Erythroblast (primary cell): ENCODE measurements at regions not wholly inside any gene's neighbourhood (a gene's known extent, or its start where the extent isn't known, plus 50 kb on each side); places are given as distances from the start of the nearest gene placed in this dataset.

ENCODE experiments used
- DNase-seq, 2 experiments: peaks; one replicate each; lab custom pipeline; 2025; lab: John Stamatoyannopoulos, UW
- GATA1 ChIP-seq: IDR thresholded peaks from 2 replicates; pipeline ENCODE4 v1.6.1; 2011; ENCODE audit warnings: low read depth, mild to moderate bottlenecking, control low read depth, low read length, moderate library complexity
- POLR2A ChIP-seq: IDR thresholded peaks from 2 replicates; pipeline ENCODE4 v1.6.1; 2011; ENCODE audit warnings: mild to moderate bottlenecking, low read length

DNA sequence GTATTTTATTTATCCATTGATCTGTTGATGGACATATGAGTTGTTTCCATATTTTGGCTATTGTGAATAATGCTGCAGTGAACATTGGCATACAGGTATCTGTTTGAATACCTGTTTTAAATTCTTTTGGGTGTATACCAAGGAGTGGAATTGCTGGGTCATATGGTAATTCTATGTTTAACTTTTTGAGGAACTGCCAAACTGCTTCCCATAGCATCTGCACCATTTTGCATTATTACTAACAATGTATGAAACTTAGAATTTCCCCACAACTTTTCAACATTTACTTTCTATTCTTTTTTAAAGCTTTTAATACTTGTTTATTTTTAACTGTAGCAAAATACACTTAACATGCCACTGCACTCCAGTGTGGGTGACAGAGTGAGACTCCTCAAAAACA is 57.0 kb upstream of the MSN start:
- TF ChIP-seq GATA1 (no peak), POLR2A (no peak)
- no peak for DNase-seq

DNA sequence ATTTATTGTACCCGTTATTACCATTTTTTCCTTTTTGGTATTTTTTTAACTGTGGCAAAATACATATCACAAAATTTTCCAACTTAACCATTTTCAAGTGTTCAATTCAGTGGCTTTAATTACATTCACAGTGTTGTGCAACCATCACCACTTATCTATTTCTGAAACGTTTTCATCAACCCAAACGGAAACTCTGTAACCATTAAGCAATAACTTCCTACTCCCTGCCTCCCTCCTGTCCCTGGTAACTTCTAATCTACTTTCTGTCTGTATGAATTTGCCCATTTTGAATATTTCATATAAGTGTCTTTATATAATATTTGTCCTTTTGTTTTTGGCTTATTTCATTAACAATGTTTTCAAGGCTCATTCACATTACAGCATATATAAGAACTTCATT is 57.4 kb upstream of the MSN start:
- DNase-seq: peak; percentile 44 to 48
- TF ChIP-seq GATA1: no peak
- no peak for TF ChIP-seq POLR2A

DNA sequence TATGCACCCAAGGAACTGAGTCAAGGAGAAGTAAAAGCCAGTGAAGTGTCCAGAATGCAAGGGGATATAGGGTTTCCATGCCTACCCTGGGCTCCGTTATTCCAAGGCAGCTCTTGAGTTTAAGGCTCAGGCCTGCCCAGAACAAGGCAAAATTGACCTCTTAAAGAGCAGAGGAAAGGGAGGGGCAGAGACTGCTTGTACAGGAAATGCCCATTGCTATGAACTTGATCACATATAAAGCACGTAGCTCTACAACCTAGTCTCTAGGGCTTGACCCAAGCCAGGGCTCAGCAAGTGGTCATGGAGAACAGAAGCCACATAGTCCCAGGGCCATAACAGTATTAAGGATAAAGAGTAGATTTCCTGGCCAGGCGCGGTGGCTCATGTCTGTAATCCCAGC is 58.2 kb upstream of the MSN start:
- no peak for TF ChIP-seq GATA1
- no peak for TF ChIP-seq POLR2A
- no peak for DNase-seq

DNA sequence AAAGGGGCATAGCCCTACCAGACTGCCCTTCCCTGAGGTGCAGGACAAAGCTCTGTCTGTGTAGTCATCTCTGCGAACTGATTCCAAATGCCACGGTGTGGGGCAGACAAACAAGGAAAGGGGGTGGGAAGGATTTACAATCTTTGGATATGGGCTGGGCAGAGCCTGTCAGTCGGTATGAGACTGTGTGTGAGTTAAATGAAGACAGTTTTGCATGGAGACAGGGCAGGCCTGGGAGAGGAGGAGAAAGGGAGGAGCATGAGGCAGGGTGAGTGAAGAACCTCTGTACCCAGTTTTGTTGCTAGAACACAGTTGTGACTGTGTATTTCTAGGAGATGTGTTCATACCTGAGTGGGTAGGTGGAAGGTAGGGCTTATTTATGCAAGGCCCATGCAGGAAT is 59.4 kb upstream of the MSN start:
- no peak for TF ChIP-seq GATA1
- TF ChIP-seq POLR2A: no peak
- no peak for DNase-seq

DNA sequence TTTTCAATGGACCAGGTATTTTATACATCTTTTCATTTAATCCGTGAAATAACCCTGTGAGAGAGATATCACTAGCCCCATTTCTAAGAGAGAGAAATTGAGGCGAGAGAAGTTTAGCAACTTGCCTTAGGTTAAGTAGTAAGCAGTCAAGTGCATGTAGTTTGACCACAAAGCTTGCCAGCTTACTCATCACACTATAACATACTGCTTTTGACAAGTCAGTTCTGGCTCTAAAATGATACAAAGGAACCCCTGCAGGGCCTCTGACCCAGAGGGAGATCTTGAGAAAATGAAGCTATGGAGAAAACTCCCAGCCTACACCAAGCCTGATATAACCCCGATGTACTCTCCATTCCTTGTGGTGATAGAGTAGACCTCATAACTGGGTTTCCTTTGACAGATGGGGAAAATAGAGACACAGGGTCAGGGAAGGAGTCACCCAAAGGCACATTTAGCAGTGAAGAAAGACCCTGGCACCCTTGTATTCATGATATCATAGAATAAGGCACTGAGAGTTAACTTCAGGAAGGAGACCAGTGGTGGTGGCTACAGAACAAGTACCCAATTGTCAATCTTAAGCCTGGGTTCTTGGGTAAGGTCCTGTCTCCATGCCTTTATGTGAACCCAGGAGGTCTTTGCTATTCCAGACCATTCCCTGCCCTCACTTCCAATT is 60.2 kb upstream of the MSN start:
- no peak for DNase-seq

DNA sequence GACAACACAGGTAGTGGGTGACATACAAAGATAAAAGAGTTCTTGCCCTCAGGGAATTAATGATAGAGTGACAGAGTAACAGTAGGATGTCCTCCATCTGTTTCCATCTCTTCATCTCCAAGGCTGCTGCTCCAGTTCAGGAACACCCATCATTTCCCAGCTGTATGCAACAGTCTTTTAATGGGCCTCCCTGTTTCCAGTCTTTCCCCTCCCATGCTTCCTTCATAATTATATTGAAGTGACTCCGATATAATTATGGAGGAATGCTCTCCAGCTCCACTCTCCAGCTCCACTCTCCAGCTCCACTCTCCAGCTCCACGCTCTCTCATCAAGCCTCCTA is 65.3 kb upstream of the MSN start:
- TF ChIP-seq POLR2A (no peak), GATA1 (no peak)
- DNase-seq: no peak

More for the DNA sequence above, 60.2 kb upstream of the MSN start:
- no peak for TF ChIP-seq POLR2A
- no peak for TF ChIP-seq GATA1

DNA sequence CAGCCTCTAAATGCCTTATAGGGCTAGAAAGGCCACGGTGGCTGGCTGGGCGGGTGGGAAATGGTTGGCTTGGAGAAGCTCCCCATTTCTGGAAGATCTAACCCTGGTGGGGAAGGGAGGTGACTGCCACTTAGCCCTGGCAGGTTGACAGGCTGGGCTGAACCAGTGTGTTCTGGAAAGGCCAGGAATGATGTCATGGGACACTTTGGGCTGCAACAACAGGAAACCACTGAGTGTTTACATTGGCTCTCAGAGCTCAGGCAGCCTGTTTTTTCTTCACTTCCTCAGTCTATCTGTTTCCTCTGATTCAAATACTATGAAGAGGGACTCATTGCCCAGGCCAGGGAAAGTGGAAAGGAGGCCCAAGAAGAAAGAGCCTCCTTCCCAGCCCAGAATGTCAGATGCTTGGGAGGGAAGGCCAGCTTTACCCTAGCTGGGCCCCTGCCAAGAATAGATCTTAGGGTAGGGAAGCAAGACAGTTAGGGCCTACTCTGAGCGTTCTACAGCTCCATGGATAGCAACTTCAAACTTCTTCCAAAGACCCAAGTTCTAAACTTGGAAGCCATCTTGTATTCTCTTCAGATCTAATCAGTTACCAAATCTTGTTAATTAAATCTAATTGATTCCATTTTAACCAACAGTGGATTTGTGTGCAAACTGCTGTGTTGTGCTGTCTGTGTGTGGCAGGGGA is 65.8 kb upstream of the MSN start:
- peak in 1 of 2 experiments; percentile 0 for DNase-seq
- TF ChIP-seq POLR2A (no peak), GATA1 (no peak)

DNA sequence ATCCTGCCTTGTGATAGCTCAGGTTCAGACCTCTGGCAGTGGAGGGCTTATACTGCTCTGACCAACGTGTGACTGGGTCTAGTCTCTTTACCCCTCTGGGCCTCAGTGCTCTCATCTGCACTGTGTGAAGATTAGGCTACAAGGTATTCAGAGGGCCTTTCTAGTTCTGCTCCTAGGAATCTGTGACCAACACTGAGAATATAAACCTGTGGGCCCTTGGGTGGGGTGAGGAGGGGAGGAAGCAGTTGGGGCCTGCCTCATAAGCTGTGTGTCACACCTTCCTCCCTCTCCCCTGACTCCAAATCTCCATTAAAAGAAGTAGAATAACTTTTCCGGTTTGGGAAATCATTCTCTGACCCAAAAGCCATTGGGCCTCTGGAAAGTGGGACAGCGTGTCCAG is 66.3 kb upstream of the MSN start:
- DNase-seq: no peak
- TF ChIP-seq POLR2A (no peak), GATA1 (no peak)

DNA sequence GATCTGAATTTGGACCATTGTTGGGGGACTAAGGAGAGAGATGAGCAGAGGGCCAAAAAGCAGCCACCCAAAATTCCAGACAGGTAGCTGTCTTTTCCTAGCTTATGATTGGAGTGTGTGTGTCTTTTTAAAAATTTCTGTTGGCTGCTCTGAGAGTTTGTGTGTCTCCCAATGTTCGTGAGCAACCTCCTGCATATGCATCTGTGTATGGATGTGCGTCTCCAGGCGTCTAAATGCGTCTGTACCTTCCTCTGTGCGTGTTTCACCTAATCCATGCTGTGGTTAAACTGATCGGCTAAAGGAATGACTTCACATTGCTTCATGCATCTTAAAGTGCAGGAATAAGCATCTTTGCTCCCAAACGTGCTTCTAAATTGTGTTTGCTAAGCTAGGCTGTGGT is 65.5 kb upstream of the LAS1L start:
- no peak for TF ChIP-seq POLR2A
- no peak for TF ChIP-seq GATA1

DNA sequence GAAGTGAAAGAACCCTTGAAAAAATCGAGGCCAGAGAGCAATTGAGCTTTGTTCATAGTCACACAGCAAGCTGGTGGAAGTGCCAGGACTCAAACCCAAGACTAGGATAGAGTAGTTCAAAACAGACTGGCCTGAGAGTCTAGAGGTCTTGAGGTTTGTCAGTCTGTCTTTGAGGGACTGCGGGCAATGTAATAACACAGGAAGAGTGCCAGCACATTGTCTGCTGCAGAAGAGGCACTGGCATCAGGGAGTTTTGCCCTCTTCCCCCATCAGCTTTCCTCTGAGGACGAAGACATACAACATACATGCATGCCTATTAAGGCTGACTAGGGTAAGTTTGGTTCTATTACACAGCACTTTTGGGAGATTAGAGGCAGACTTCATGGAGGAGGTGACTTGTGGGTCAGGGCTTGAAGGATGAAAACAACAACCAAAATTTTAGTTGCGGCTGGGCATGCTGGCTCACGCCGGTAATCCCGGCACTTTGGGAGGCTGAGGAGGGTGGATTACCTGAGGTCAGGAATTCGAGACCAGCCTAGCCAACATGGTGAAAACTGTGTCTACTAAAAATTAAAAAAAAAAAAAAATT is 64.1 kb upstream of the LAS1L start:
- TF ChIP-seq POLR2A: no peak
- no peak for TF ChIP-seq GATA1
- no peak for DNase-seq

More for the DNA sequence above, 65.5 kb upstream of the LAS1L start:
- DNase-seq: no peak

DNA sequence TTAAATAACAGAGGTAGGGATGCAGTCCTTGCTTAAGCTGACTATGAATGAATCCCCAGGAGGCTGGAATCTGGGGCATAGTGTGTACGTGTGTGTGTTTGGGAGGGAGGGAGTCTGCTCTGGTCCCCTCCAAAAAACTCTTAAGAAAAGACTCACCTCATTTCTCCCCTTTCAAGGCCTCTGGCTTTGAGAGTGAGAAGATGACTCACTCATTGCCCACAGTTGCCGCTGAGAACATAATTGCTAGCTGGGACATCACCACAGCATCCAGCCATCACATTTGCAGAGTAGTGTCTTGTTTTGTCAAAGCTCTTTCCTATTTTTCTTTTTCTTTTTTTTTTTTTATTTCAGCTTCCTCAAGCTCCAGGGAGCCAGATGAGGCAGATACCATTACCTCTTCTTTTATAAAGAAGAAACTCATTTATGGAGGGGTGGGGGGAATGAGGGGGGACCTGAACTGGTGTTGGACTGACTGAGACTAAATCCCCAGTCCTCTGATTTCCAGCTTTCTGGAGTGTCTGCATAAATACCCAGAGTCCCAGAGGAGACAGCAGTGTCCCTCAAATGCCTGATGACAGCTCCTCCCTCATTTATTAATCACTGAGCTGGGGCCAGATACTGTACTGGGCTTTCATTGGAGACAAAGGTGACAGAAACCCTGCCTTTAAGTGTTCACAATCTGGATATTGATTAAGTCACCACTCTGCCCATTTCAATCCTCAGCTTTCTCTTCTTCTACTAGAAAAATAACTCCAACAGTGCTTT is 61.9 kb upstream of the LAS1L start:
- TF ChIP-seq POLR2A: no peak
- no peak for TF ChIP-seq GATA1

DNA sequence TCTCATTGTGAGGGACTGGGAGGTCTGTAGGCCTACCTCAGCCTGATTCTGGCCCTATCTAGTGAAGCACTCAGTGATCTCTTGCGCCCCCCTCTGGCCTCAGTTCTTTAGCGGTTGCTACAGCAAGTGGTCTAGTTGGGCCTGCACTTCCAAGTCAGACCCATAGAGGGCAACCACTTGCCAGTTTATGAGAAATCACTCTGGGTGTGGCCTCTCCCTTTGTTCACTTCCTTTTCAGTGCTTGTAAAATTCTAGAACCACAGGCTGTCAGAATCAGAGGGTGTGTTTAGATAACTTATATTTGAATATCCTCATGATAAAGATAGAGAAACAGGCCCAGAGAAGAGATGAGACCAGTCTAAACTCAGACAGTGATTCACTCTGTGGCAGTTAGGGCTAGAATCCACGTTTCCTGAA is 60.9 kb upstream of the LAS1L start:
- TF ChIP-seq POLR2A (no peak), GATA1 (no peak)
- peak; percentile 90 to 93 for DNase-seq

More for the DNA sequence above, 61.9 kb upstream of the LAS1L start:
- peak in 1 of 2 experiments; percentile 3 for DNase-seq

DNA sequence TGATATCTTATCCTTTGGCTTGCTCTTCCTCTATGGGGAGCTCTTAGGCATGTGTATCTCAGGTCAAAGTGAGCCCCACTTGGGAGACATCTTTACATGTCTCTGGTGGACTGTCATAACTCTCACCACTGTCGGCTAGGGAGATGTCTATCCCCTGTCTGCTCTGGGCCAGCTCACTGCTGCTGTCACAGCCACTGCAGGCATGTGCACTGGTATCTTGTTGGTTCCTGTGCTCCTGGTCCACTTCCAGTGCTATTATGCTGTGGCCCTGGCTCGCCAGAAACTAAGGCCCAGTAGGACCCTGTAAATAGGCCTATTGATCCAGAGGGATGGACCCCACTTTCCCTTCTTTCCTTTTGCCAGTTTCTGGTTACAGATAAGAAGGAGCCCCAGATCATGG is 56.6 kb upstream of the LAS1L start:
- TF ChIP-seq POLR2A: no peak
- no peak for TF ChIP-seq GATA1
- no peak for DNase-seq

DNA sequence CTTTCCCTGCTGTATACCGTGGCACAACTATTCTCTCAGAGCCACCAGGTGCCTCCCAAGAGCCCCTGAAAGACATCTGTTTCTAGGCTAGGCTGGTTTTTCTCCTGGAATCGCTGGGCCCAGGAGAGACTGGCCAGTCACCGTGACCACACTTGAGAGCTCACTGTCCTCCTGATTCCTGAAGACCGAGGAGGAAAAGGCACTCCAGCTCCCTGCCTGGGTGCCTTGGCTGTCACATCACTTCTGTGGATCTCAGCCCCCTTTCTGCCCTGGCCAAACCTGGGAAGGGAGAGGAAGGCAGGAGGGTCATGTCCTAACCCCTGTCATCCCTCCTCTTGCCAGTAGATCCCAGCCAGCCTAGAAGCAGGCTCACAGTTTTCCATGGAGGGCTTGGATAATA is 54.7 kb upstream of the LAS1L start:
- no peak for TF ChIP-seq GATA1
- DNase-seq: no peak
